ENCODE measurements at regions not wholly inside any gene's neighbourhood (a gene's known extent, or its start where the extent isn't known, plus 50 kb on each side); places are given as distances from the start of the nearest gene placed in this dataset.
A peak's percentile ranks its signal among the peaks of the same experiment; 100 is the strongest.

DNA sequence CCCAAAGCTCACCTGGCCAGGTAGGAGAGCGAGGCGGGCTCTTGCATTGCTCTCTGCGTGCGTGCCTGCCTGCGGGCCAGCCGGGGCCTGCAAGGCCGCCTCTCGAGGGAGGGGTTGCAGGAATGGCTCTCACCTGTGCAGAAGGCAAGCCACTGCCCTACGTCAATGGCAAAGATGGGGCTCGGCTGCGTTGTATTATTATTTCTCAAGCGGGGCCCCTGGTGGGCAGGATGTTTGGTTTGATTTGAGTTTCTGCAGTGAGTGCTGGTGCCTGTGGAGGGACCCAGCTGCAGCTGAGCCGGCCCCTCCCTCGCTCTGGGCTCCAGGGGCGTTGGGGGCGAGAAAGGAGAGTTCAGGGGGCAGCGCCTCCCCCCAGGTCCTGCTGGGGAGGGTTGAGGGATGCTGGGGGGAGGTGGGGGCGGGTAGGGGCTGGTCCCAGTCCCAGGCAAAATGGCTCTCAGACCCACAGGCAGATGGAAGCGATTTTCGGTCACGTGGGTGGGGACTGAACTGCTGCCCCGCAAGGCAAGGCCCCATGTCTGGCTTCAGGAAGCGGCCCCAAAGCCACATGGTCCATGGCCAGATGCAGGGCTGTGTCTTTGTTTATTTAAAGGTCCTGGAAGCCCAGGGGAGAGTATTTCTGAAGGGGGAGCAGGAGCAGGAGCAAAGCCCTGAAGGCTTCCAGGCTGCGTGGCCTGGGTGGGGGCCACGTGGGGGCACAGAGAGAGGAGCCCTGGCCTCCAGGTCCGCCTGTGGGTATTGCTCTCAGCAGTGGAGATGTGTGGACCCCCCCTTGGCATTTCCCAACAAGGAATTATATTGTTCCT is 338.8 kb downstream of the SEC14L1 start:
- Histone ChIP-seq H3K27ac (peak overlapping the region in 4 of 5 donors; percentile 38 to 89 (median 86)), H3K36me3 (peaks cover 25 to 31% (median 27%) of the 10 kb centered on the region in 4 donors), H3K4me3 (no peak overlapping the region), H3K4me1 (peaks cover 61 to 84% (median 72%) of the 10 kb centered on the region in 4 donors), H3K9me3 (no peaks in the 10 kb centered on the region), H3K27me3 (no peaks in the 10 kb centered on the region)
- no peak for TF ChIP-seq EP300 (IDR thresholded peaks at IDR 0.05)
- no peak for TF ChIP-seq POLR2AphosphoS5 (IDR thresholded peaks at IDR 0.05)
- no peak for TF ChIP-seq POLR2A (IDR thresholded peaks at IDR 0.05)
- no peak for TF ChIP-seq CTCF (IDR thresholded peaks at IDR 0.05)
- DNase-seq = peak in 1 of 2 donors; percentile 77
- intact Hi-C loops (cut with DNase I; ENCODE audit: low total_unique reads) = no loop called here
- WGBS, 5 donors = 68 to 82% (median 77%) methylated on average over 20 to 26 of the region's 26 CpGs

DNA sequence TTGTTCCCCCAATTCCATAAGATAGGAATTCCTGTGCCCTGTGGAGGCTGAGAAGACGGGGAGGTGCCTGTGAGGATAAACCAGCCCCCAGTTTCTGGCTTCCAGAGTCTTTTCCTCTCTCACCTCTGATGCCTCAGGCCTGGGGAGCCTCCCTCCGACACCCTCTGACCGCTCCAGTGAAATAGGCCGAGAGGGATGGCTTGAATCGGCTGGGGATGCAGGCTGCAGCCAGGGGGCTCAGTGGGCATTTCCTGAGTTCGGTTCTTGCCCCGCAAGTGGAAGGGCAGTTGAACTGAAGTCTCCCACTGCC is 339.4 kb downstream of the SEC14L1 start:
- no peaks in the 10 kb centered on the region for H3K9me3 ChIP-seq
- peaks cover 25 to 31% (median 27%) of the 10 kb centered on the region in 4 donors for H3K36me3 ChIP-seq
- WGBS, 5 donors = 58 to 88% (median 83%) methylated on average over 6 to 7 of the region's 7 CpGs

DNA sequence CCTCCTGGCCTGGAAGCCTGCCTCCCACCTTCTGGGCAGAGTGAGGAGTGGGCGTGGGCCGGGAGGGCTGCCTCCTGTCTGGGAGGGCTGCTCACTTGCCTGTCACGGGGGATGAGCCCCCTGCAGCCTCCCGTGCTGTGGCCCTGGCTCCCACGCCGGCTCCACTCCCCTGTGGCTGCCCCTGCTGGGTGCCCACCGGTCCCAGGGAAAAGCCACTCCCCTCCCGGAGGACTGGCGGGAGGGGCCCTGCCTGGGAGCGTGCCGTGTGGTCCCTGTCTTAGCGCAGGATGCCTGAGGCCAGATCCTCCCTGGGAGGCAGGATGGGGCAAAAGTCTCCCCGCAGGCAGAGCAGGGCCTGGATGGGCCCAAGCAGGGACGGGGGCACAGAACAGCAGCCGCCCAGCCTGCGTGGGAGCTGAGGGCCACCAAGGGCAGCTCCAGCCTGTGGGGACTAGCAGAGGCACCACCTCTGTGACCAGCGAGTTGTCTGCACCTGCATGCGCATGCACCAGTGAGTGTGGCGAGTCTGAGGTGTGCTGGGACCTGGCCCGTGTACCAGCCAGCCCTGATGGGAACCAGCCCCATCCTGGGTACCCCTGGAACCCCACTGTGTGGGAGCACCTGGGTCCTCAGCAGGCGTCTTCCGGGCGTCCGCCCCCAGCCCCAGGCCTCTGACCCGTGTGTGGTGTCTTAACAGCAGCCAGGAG is 339.9 kb downstream of the SEC14L1 start:
- H3K36me3 ChIP-seq = peaks cover 25 to 34% (median 28%) of the 10 kb centered on the region in 4 donors
- H3K27me3 ChIP-seq = no peaks in the 10 kb centered on the region
- H3K4me3 ChIP-seq = no peak overlapping the region
- no peak for TF ChIP-seq POLR2A (IDR thresholded peaks at IDR 0.05)
- TF ChIP-seq EP300 (IDR thresholded peaks at IDR 0.05) = no peak
- TF ChIP-seq CTCF (IDR thresholded peaks at IDR 0.05) = no peak
- TF ChIP-seq POLR2AphosphoS5 (IDR thresholded peaks at IDR 0.05) = no peak
- intact Hi-C loops (cut with DNase I; ENCODE audit: low total_unique reads) = no loop called here
- DNase-seq = no peak
- H3K9me3 ChIP-seq = no peaks in the 10 kb centered on the region
- H3K27ac ChIP-seq = peak overlapping the region in 4 of 5 donors; percentile 38 to 89 (median 86)
- peaks cover 50 to 73% (median 62%) of the 10 kb centered on the region in 4 donors for H3K4me1 ChIP-seq
- WGBS, 5 donors = 66 to 79% (median 76%) methylated on average over 21 to 25 of the region's 25 CpGs

More for the DNA sequence above, 339.4 kb downstream of the SEC14L1 start:
- Histone ChIP-seq H3K4me3 (no peak overlapping the region), H3K27me3 (no peaks in the 10 kb centered on the region), H3K27ac (peak overlapping the region in 4 of 5 donors; percentile 38 to 89 (median 86)), H3K4me1 (peaks cover 56 to 78% (median 67%) of the 10 kb centered on the region in 4 donors)
- no peak for DNase-seq
- intact Hi-C loops (cut with DNase I; ENCODE audit: low total_unique reads) = no loop called here
- TF ChIP-seq CTCF (IDR thresholded peaks at IDR 0.05) = no peak
- no peak for TF ChIP-seq EP300 (IDR thresholded peaks at IDR 0.05)
- TF ChIP-seq POLR2AphosphoS5 (IDR thresholded peaks at IDR 0.05) = no peak
- TF ChIP-seq POLR2A (IDR thresholded peaks at IDR 0.05) = no peak

DNA sequence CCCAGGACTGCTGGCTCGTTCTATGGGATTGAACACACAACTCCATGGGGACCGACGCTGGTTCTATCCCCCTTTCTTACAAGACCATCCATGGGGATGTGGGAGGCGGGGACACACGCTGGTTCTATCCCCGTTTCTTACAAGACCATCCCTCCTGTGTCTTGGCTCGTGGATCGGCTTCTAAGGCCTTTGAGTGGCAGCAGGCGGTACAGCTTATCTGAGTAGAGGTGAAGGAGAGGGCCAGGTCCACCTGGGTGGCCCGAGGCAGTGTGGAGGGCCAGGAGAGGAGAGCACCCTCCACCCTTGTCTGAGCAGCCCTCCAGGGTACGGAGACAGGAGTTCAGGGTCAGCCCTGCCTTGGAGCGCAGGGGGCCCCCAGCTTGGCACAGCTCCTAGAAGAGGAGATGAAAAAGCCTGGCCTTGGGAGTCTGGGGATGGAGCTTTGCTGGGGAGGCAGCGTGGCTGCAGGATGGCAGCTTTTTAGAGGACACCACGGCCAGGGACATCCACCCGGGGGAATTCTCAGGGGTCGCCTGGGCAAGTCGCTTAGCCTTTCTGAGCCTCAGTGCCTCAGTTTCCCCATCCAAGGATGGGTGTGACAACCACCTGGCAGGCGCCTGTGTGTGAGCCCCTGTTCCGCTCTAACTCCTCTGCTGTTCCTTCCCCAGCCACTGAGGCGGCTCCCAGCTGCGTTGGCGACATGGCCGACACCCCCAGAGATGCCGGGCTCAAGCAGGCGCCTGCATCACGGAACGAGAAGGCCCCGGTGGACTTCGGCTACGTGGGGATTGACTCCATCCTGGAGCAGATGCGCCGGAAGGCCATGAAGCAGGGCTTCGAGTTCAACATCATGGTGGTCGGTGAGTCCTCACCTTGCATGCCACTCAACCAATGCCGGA is 341.0 kb downstream of the SEC14L1 start:
- intact Hi-C loops (cut with DNase I; ENCODE audit: low total_unique reads) = no loop called here
- Histone ChIP-seq H3K27me3 (no peaks in the 10 kb centered on the region), H3K4me3 (no peak overlapping the region), H3K9me3 (no peaks in the 10 kb centered on the region), H3K27ac (peak overlapping the region in 1 of 5 donors; percentile 88), H3K4me1 (peaks cover 40 to 63% (median 51%) of the 10 kb centered on the region in 4 donors), H3K36me3 (peaks cover 25 to 43% (median 34%) of the 10 kb centered on the region in 4 donors)
- DNase-seq = no peak
- no peak for TF ChIP-seq POLR2AphosphoS5 (IDR thresholded peaks at IDR 0.05)
- TF ChIP-seq POLR2A (IDR thresholded peaks at IDR 0.05) = no peak
- TF ChIP-seq CTCF (IDR thresholded peaks at IDR 0.05) = no peak
- TF ChIP-seq EP300 (IDR thresholded peaks at IDR 0.05) = no peak
- 79 to 86% (median 84%) methylated on average over 31 to 35 of the region's 35 CpGs for WGBS, 5 donors

All from stomach (tissue), 8 donors.